ENCODE measurements at regions not wholly inside any gene's neighbourhood (a gene's known extent, or its start where the extent isn't known, plus 50 kb on each side); places are given as distances from the start of the nearest gene placed in this dataset.

DNA sequence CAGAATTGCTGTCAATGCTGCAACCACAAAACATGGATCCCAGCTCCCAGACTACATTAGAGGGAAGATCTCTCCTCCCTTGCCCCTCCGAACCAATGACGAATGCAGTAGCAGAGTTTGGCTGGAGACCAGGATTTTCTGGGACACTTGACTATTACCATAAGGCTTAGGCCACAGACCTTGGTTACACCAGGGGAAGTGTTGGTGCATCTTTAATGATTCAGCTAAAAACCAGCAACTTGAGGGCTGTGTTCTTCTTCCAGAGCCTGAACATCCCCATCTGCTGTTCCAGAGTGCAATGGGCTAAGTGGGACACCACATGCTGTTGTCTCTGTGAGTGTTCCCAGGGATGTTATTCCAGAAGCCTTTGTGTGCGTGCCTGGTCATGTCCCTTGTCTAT, 528.2 kb downstream of the LMO7 start:
- H3K4me1 ChIP-seq (replicated peaks; ENCODE audit: insufficient read depth), result no peaks in the 10 kb centered on the region
- no peaks in the 10 kb centered on the region for H3K27me3 ChIP-seq (ENCODE audit: insufficient read depth, low read depth)
- no peak for DNase-seq
- ChIA-PET CTCF (no interaction called here), POLR2A (ENCODE audit: unreplicated experiment) (no interaction called here)
- no peaks in the 10 kb centered on the region for H3K79me2 ChIP-seq (ENCODE audit: low read depth)
- BruUV-seq (replicated peaks), result no TSS peak
- no peaks in the 10 kb centered on the region for H3K9me2 ChIP-seq (ENCODE audit: insufficient read depth)
- H3K4me3 ChIP-seq, result no peak overlapping the region
- no peaks in the 10 kb centered on the region for H3K36me3 ChIP-seq (ENCODE audit: low read depth)
- intact Hi-C loops (cut with micrococcal nuclease; ENCODE audit: unreplicated experiment), result no loop called here
- no peaks in the 10 kb centered on the region for H4K20me1 ChIP-seq (ENCODE audit: insufficient read depth)
- no peaks in the 10 kb centered on the region for H3K9me3 ChIP-seq (ENCODE audit: insufficient read depth, low read depth)
- no peaks in the 10 kb centered on the region for H3F3A ChIP-seq (ENCODE audit: insufficient read depth, low read depth)
- TF ChIP-seq, protein P1, sequence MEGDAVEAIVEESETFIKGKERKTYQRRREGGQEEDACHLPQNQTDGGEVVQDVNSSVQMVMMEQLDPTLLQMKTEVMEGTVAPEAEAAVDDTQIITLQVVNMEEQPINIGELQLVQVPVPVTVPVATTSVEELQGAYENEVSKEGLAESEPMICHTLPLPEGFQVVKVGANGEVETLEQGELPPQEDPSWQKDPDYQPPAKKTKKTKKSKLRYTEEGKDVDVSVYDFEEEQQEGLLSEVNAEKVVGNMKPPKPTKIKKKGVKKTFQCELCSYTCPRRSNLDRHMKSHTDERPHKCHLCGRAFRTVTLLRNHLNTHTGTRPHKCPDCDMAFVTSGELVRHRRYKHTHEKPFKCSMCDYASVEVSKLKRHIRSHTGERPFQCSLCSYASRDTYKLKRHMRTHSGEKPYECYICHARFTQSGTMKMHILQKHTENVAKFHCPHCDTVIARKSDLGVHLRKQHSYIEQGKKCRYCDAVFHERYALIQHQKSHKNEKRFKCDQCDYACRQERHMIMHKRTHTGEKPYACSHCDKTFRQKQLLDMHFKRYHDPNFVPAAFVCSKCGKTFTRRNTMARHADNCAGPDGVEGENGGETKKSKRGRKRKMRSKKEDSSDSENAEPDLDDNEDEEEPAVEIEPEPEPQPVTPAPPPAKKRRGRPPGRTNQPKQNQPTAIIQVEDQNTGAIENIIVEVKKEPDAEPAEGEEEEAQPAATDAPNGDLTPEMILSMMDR (conservative IDR thresholded peaks at IDR 0.05), result no peak
- no peak for TF ChIP-seq EZH2 (IDR thresholded peaks at IDR 0.05; ENCODE audit: low read depth)
- no peak overlapping the region for H3K27ac ChIP-seq
- no peak overlapping the region for H3K4me2 ChIP-seq
- H2AFZ ChIP-seq, result no peak overlapping the region

DNA sequence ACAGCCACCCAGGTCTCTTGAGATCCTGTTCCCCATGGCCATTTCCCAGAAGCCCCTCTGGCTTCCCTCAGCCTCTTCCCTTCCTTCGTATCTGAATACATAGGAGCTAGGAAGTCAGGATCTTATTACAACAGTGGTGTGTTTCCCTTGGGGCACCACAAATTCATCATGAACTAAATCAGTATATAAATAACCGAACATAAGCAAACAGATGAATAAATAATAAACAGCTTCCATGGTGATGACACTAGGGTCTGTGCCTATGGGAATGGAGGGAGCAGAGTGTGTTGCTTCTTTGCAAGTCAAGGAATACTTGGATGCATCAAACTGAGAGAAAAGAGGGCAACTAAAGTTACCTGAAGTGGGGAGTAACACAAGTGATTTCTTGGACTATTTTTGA, 527.6 kb downstream of the LMO7 start:
- Histone ChIP-seq H3K27ac (no peak overlapping the region), H3F3A (ENCODE audit: insufficient read depth, low read depth) (no peaks in the 10 kb centered on the region), H3K79me2 (ENCODE audit: low read depth) (no peaks in the 10 kb centered on the region), H3K9me3 (ENCODE audit: insufficient read depth, low read depth) (no peaks in the 10 kb centered on the region), H3K4me3 (no peak overlapping the region), H3K27me3 (ENCODE audit: insufficient read depth, low read depth) (no peaks in the 10 kb centered on the region), H3K4me2 (no peak overlapping the region), H3K36me3 (ENCODE audit: low read depth) (no peaks in the 10 kb centered on the region), H4K20me1 (ENCODE audit: insufficient read depth) (no peaks in the 10 kb centered on the region), H3K9me2 (ENCODE audit: insufficient read depth) (no peaks in the 10 kb centered on the region), H2AFZ (no peak overlapping the region), H3K4me1 (replicated peaks; ENCODE audit: insufficient read depth) (no peaks in the 10 kb centered on the region)
- POLR2A ChIA-PET (ENCODE audit: unreplicated experiment), result no interaction called here
- BruUV-seq (replicated peaks), result no TSS peak
- DNase-seq, result no peak
- no peak for TF ChIP-seq EZH2 (IDR thresholded peaks at IDR 0.05; ENCODE audit: low read depth)
- TF ChIP-seq, protein P1 (conservative IDR thresholded peaks at IDR 0.05), result no peak
- CTCF ChIA-PET, result no interaction called here
- intact Hi-C loops (cut with micrococcal nuclease; ENCODE audit: unreplicated experiment), result no loop called here

DNA sequence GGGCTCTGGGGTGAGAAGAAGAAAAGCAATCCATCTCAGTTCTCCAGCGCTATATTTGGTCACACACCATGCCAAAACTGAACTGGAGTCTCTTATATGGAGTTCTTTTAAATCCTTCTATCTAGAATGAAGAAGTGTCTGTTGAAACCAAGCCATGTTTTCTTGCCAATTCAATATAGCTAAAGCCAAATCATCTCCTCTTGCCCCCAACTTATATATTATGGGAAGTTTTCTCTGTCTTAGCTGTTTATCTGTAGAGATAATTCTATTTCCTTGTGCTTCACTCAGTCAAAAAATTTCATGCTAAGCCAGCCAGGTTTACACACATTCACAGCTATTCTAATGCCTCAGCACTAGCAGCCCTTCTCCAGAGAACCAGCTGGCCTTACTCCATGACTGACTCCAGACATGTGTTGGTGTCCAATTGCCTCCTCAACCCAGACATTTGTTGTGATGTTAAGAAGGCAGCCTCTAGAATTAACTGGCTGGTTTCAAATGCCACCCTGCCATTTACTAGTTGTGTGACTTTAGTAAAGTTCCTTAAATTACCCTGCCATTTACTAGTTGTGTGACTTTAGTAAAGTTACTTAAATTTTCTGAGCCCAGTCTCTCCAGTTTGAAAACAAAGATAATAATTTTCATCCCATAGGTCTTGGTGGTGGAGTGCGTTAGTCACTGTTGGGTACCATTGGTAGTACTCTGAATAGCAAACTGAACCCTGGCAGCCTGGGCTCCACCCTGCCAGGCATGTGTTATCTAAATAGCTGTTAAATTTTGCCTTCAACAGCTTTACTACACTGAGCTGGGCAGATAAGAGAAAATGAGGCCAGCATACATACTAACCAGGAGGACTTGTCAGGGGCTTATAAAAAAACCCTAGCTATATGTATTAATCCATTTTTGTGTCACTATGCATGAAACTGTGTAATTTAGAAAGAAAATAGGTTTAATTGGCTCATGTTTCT, 525.1 kb downstream of the LMO7 start:
- BruUV-seq (replicated peaks), result no TSS peak
- Histone ChIP-seq H3K79me2 (ENCODE audit: low read depth) (no peaks in the 10 kb centered on the region), H3K4me2 (no peak overlapping the region), H3F3A (ENCODE audit: insufficient read depth, low read depth) (no peaks in the 10 kb centered on the region), H4K20me1 (ENCODE audit: insufficient read depth) (no peaks in the 10 kb centered on the region), H2AFZ (no peak overlapping the region), H3K9me3 (ENCODE audit: insufficient read depth, low read depth) (no peaks in the 10 kb centered on the region), H3K27ac (no peak overlapping the region), H3K27me3 (ENCODE audit: insufficient read depth, low read depth) (no peaks in the 10 kb centered on the region), H3K36me3 (ENCODE audit: low read depth) (no peaks in the 10 kb centered on the region), H3K9me2 (ENCODE audit: insufficient read depth) (no peaks in the 10 kb centered on the region; the same call in 1 of the 2 replicates), H3K4me1 (replicated peaks; ENCODE audit: insufficient read depth) (no peaks in the 10 kb centered on the region), H3K4me3 (no peak overlapping the region)
- TF ChIP-seq EZH2 (IDR thresholded peaks at IDR 0.05; ENCODE audit: low read depth), result no peak
- TF ChIP-seq, protein P1 (conservative IDR thresholded peaks at IDR 0.05), result no peak
- DNase-seq, result no peak
- POLR2A ChIA-PET (ENCODE audit: unreplicated experiment), result no interaction called here
- CTCF ChIA-PET, result no interaction called here
- intact Hi-C loops (cut with micrococcal nuclease; ENCODE audit: unreplicated experiment), result no loop called here
